ENCODE measurements at regions not wholly inside any gene's neighbourhood (a gene's known extent, or its start where the extent isn't known, plus 50 kb on each side); places are given as distances from the start of the nearest gene placed in this dataset.

DNA sequence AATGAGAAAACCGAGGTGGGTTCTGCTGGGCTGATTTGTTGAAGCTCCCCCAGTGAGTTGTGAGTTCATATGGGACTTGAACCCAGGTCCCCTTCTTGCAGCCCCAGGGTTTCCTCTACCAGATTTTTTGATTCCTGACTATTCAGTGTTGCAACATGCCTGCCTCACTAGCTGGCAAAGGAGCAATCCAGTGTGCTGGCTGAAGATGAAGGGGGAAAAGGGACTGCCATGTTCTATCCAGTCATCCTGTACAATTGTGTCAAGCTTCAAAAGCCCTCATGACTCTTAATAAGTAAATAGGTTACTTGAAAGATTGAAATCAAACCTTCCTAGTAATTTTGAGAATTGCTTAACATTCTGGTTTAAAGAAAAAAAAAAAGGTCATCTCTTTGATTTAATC, 211.5 kb upstream of the TP63 start (continued):
- TF ChIP-seq, protein P1, sequence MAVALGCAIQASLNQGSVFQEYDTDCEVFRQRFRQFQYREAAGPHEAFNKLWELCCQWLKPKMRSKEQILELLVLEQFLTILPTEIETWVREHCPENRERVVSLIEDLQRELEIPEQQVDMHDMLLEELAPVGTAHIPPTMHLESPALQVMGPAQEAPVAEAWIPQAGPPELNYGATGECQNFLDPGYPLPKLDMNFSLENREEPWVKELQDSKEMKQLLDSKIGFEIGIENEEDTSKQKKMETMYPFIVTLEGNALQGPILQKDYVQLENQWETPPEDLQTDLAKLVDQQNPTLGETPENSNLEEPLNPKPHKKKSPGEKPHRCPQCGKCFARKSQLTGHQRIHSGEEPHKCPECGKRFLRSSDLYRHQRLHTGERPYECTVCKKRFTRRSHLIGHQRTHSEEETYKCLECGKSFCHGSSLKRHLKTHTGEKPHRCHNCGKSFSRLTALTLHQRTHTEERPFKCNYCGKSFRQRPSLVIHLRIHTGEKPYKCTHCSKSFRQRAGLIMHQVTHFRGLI (tag by site-specific recombination; IDR thresholded peaks at IDR 0.05), result no peak
- no peak for TF ChIP-seq ZNF777 (tag by site-specific recombination; IDR thresholded peaks at IDR 0.05; ENCODE audit: borderline replicate concordance)

DNA sequence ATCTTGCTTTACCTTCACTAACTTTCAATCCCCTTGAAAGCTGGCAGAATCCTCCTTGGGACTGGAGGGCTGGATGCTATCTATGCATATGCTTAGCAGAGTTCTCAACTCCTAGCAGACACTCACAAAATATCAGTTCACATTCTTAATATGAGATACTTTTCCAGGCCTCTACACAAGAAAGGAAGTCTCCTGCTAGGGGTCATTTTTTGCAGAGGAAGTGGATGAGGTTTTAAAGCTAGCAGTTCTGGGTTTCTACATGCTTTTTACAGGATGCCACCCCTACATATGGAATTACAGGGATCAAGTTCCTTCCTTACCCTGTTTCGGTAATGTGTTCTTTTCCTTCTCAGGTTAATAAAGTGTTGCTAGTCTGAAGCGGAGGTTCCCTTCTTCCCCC, 206.3 kb upstream of the TP63 start:
- ChIA-PET CTCF (no interaction called here), POLR2A (no interaction called here)
- no peaks in the 10 kb centered on the region for H3K9me3 ChIP-seq (ENCODE audit: control insufficient read depth, insufficient read depth, low read depth, low read length)
- H3K4me3 ChIP-seq (ENCODE audit: low read depth, low read length), result no peak overlapping the region
- H3K36me3 ChIP-seq (ENCODE audit: control insufficient read depth in 2 of 2, insufficient read depth in 1 of 2, low read length in 2 of 2), result no peaks in the 10 kb centered on the region
- TF ChIP-seq ZNF394 (tag by site-specific recombination; IDR thresholded peaks at IDR 0.05; ENCODE audit: borderline replicate concordance), result no peak
- no peak for TF ChIP-seq ZNF530 (tag by site-specific recombination; IDR thresholded peaks at IDR 0.05; ENCODE audit: low read depth)
- TF ChIP-seq ZNF10 (tag by site-specific recombination; IDR thresholded peaks at IDR 0.05), result no peak
- no peak for TF ChIP-seq ZFHX2 (tag by site-specific recombination; conservative IDR thresholded peaks at IDR 0.05)
- TF ChIP-seq, protein P2, sequence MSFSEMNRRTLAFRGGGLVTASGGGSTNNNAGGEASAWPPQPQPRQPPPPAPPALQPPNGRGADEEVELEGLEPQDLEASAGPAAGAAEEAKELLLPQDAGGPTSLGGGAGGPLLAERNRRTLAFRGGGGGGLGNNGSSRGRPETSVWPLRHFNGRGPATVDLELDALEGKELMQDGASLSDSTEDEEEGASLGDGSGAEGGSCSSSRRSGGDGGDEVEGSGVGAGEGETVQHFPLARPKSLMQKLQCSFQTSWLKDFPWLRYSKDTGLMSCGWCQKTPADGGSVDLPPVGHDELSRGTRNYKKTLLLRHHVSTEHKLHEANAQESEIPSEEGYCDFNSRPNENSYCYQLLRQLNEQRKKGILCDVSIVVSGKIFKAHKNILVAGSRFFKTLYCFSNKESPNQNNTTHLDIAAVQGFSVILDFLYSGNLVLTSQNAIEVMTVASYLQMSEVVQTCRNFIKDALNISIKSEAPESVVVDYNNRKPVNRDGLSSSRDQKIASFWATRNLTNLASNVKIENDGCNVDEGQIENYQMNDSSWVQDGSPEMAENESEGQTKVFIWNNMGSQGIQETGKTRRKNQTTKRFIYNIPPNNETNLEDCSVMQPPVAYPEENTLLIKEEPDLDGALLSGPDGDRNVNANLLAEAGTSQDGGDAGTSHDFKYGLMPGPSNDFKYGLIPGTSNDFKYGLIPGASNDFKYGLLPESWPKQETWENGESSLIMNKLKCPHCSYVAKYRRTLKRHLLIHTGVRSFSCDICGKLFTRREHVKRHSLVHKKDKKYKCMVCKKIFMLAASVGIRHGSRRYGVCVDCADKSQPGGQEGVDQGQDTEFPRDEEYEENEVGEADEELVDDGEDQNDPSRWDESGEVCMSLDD (tag by site-specific recombination; IDR thresholded peaks at IDR 0.05), result no peak
- TF ChIP-seq SP3 (tag by site-specific recombination; IDR thresholded peaks at IDR 0.05), result no peak
- TF ChIP-seq ZNF548 (tag by site-specific recombination; IDR thresholded peaks at IDR 0.05), result no peak
- no peak for TF ChIP-seq ZNF174 (tag by site-specific recombination; IDR thresholded peaks at IDR 0.05)
- TF ChIP-seq ZNF529 (tag by site-specific recombination; IDR thresholded peaks at IDR 0.05; ENCODE audit: insufficient replicate concordance), result no peak
- TF ChIP-seq OSR2 (tag by site-specific recombination; IDR thresholded peaks at IDR 0.05), result no peak
- TF ChIP-seq, protein P3, sequence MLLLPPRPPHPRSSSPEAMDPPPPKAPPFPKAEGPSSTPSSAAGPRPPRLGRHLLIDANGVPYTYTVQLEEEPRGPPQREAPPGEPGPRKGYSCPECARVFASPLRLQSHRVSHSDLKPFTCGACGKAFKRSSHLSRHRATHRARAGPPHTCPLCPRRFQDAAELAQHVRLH (tag by site-specific recombination; IDR thresholded peaks at IDR 0.05), result no peak
- no peak for TF ChIP-seq ZNF501 (tag by site-specific recombination; IDR thresholded peaks at IDR 0.05)
- TF ChIP-seq ZNF596 (tag by site-specific recombination; IDR thresholded peaks at IDR 0.05), result no peak
- no peak for TF ChIP-seq ZNF302 (tag by site-specific recombination; IDR thresholded peaks at IDR 0.05; ENCODE audit: low read depth)
- TF ChIP-seq, protein P4, sequence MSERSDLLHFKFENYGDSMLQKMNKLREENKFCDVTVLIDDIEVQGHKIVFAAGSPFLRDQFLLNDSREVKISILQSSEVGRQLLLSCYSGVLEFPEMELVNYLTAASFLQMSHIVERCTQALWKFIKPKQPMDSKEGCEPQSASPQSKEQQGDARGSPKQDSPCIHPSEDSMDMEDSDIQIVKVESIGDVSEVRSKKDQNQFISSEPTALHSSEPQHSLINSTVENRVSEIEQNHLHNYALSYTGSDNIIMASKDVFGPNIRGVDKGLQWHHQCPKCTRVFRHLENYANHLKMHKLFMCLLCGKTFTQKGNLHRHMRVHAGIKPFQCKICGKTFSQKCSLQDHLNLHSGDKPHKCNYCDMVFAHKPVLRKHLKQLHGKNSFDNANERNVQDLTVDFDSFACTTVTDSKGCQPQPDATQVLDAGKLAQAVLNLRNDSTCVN (tag by site-specific recombination; optimal IDR thresholded peaks at IDR 0.05), result no peak
- TF ChIP-seq, protein P5, sequence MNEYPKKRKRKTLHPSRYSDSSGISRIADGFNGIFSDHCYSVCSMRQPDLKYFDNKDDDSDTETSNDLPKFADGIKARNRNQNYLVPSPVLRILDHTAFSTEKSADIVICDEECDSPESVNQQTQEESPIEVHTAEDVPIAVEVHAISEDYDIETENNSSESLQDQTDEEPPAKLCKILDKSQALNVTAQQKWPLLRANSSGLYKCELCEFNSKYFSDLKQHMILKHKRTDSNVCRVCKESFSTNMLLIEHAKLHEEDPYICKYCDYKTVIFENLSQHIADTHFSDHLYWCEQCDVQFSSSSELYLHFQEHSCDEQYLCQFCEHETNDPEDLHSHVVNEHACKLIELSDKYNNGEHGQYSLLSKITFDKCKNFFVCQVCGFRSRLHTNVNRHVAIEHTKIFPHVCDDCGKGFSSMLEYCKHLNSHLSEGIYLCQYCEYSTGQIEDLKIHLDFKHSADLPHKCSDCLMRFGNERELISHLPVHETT (tag by site-specific recombination; IDR thresholded peaks at IDR 0.05), result no peak
- no peak for TF ChIP-seq ZNF610 (tag by site-specific recombination; IDR thresholded peaks at IDR 0.05; ENCODE audit: borderline replicate concordance)
- no peaks in the 10 kb centered on the region for H3K4me1 ChIP-seq (ENCODE audit: control insufficient read depth, insufficient read depth, low read length)
- H3K27ac ChIP-seq (ENCODE audit: extremely low read depth, low read depth, low read length), result no peak overlapping the region

Measured in HEK293 (cell line).